ENCODE measurements at regions not wholly inside any gene's neighbourhood (a gene's known extent, or its start where the extent isn't known, plus 50 kb on each side); places are given as distances from the start of the nearest gene placed in this dataset.

GRCh38 chr21:27292229-27292628, 325.3 kb upstream of the ADAMTS5 start:
- TF ChIP-seq CTCF (IDR thresholded peaks at IDR 0.05), result no peak
- no peak for TF ChIP-seq POLR2A (IDR thresholded peaks at IDR 0.05)

All from vagina (tissue), 2 donors.